Peyer's patch (tissue), 4 donors: ENCODE measurements at regions not wholly inside any gene's neighbourhood (a gene's known extent, or its start where the extent isn't known, plus 50 kb on each side); places are given as distances from the start of the nearest gene placed in this dataset.

Source experiments
- CTCF ChIP-seq, 6 experiments: fragments of 450-650 bp in 4 of 6; fragments of 200-600 bp in 2 of 6; sonication (generic) in 1 of 6; IDR thresholded peaks; one replicate each; pipeline ENCODE4 v1.5.1; 2017 to 2019; ENCODE audit warnings: antibody characterized with exemption in 6 of 6, mild to moderate bottlenecking in 3 of 6, moderate library complexity in 1 of 6
- POLR2A ChIP-seq, 2 donors: fragments of 450-650 bp; IDR thresholded peaks; one replicate each; pipeline ENCODE4 v1.5.1; 2017; ENCODE audit warnings: antibody characterized with exemption in 2 of 2, mild to moderate bottlenecking in 2 of 2, moderate library complexity in 2 of 2

- TF ChIP-seq CTCF (IDR thresholded peaks at IDR 0.05) (no peak), POLR2A (IDR thresholded peaks at IDR 0.05) (no peak)
Observed at GRCh38 chr6:21961226-21961625, 335.6 kb downstream of the PRL start.
